CD4-positive, alpha-beta T cell (primary cell): ENCODE measurements at regions not wholly inside any gene's neighbourhood (a gene's known extent, or its start where the extent isn't known, plus 50 kb on each side); places are given as distances from the start of the nearest gene placed in this dataset.

ENCODE experiments used
- ATAC-seq: fragments of 200-7000 bp; cut with Tn5 transposase; one replicate; pipeline ENCODE4 v1.10.0; 2022; ENCODE audit warnings: mild to moderate bottlenecking; ENCODE audit not compliant: poor library complexity
- CTCF ChIA-PET: fragments of 350-600 bp; sonication (Branson Sonifier 250); formaldehyde crosslinking; loops from one replicate; lab custom pipeline; 2021; ENCODE audit warnings: antibody characterized with exemption, inconsistent platforms; lab: Charles Lee
- POLR2A ChIA-PET: fragments of 350-600 bp; sonication (Branson Sonifier 250); formaldehyde crosslinking; loops from one replicate; lab custom pipeline; 2021; ENCODE audit warnings: antibody characterized with exemption, inconsistent platforms; lab: Charles Lee
- DNase-seq, 14 experiments: peaks; one replicate each; pipeline ENCODE4 v3.0.0-alpha.2; 2013 to 2020; ENCODE audit warnings: mixed read lengths in 2 of 14
- H3K27ac ChIP-seq, 2 donors: one replicate each; pipeline versions ENCODE4 v1.5.1 to v1.7.0; 2013; ENCODE audit warnings: low read length in 2 of 2, low read depth in 1 of 2, mild to moderate bottlenecking in 1 of 2
- H3K27me3 ChIP-seq, 2 experiments: 1 replicate in 1 of 2; 2 replicates in 1 of 2; pipeline versions ENCODE4 v1.6.1 to v1.7.0; 2013; ENCODE audit warnings: low read length in 2 of 2, control low read depth in 1 of 2, mild to moderate bottlenecking in 1 of 2, moderate library complexity in 1 of 2; ENCODE audit not compliant: insufficient read depth in 2 of 2, control insufficient read depth in 1 of 2
- H3K36me3 ChIP-seq: one replicate; pipeline ENCODE4 v1.6.1; 2013; ENCODE audit warnings: low read length, control low read depth; ENCODE audit not compliant: insufficient read depth
- H3K4me1 ChIP-seq: one replicate; pipeline ENCODE4 v1.6.1; 2013; ENCODE audit warnings: low read length, control low read depth; ENCODE audit not compliant: insufficient read depth
- H3K4me3 ChIP-seq: one replicate; pipeline ENCODE4 v1.5.1; 2013; ENCODE audit warnings: mild to moderate bottlenecking, low read length, moderate library complexity
- H3K9me3 ChIP-seq, 2 experiments: 1 replicate in 1 of 2; 2 replicates in 1 of 2; pipeline versions ENCODE4 v1.6.1 to v1.7.0; 2013; ENCODE audit warnings: low read length in 2 of 2, mild to moderate bottlenecking in 2 of 2, control low read depth in 1 of 2, moderate library complexity in 1 of 2; ENCODE audit not compliant: control insufficient read depth in 1 of 2, insufficient read depth in 1 of 2
- H3K27ac Mint-ChIP-seq: one replicate; pipeline ENCODE4 v1.8.0; 2020; ENCODE audit warnings: mixed read lengths
- H3K27me3 Mint-ChIP-seq: one replicate; pipeline ENCODE4 v1.8.0; 2021; ENCODE audit warnings: mixed read lengths
- H3K36me3 Mint-ChIP-seq: one replicate; pipeline ENCODE4 v1.8.0; 2021; ENCODE audit warnings: low read depth, mixed read lengths
- H3K4me1 Mint-ChIP-seq: one replicate; pipeline ENCODE4 v1.8.0; 2021; ENCODE audit warnings: low read depth, mixed read lengths
- H3K4me3 Mint-ChIP-seq: one replicate; pipeline ENCODE4 v1.8.0; 2020; ENCODE audit warnings: mild to moderate bottlenecking, mixed read lengths
- H3K9me3 Mint-ChIP-seq: one replicate; pipeline ENCODE4 v1.8.0; 2020; ENCODE audit warnings: mixed read lengths
- intact Hi-C, 2 experiments: fragments of 100-400 bp; cut with DNase I in 1 of 2; cut with micrococcal nuclease in 1 of 2; formaldehyde crosslinking; loops; one replicate each; pipeline versions ENCODE4 v1.15.1 to v1.9.0; 2023 to 2025; cut with DNase I, micrococcal nuclease
- TF ChIP-seq, protein P1 (sequence below): fragments of 200-600 bp; IDR thresholded peaks from one replicate; pipeline ENCODE4 v1.8.0; 2022; ENCODE audit warnings: antibody characterized with exemption, mild to moderate bottlenecking

DNA sequence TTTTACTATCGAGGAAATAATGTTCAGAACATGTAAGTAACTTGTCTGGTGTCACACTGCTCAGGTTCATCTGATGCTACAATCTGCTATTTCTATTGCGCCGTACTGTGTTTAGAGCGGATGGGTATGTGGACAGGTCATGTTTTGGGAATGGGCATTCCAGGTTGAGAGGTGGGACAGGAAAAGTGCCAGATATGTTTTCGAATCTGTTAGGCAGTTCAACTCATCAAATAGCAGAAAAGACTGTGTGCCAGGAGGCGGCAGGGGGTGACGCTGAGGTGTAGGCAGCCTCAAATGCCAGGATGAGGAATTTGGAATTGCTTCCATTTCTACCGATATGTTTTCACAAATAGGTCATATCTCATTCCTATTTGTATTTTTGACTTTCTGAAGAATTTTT, 123.8 kb downstream of the HRH4 start:
- H3K27ac ChIP-seq = no peak overlapping the region
- H3K9me3 ChIP-seq = no peaks in the 10 kb centered on the region
- no peaks in the 10 kb centered on the region for H3K27me3 ChIP-seq
- no peak overlapping the region for H3K4me3 Mint-ChIP-seq
- no peak overlapping the region for H3K4me3 ChIP-seq
- H3K36me3 Mint-ChIP-seq = no peaks in the 10 kb centered on the region
- H3K9me3 Mint-ChIP-seq = no peaks in the 10 kb centered on the region
- intact Hi-C loops = no loop called here
- H3K27ac Mint-ChIP-seq = no peak overlapping the region
- ChIA-PET POLR2A (no interaction called here), CTCF (no interaction called here)
- DNase-seq = no peak
- TF ChIP-seq, protein P1, sequence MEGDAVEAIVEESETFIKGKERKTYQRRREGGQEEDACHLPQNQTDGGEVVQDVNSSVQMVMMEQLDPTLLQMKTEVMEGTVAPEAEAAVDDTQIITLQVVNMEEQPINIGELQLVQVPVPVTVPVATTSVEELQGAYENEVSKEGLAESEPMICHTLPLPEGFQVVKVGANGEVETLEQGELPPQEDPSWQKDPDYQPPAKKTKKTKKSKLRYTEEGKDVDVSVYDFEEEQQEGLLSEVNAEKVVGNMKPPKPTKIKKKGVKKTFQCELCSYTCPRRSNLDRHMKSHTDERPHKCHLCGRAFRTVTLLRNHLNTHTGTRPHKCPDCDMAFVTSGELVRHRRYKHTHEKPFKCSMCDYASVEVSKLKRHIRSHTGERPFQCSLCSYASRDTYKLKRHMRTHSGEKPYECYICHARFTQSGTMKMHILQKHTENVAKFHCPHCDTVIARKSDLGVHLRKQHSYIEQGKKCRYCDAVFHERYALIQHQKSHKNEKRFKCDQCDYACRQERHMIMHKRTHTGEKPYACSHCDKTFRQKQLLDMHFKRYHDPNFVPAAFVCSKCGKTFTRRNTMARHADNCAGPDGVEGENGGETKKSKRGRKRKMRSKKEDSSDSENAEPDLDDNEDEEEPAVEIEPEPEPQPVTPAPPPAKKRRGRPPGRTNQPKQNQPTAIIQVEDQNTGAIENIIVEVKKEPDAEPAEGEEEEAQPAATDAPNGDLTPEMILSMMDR = no peak
- no peaks in the 10 kb centered on the region for H3K4me1 Mint-ChIP-seq
- ATAC-seq = no peak
- peaks cover 22% of the 10 kb centered on the region for H3K27me3 Mint-ChIP-seq
- H3K4me1 ChIP-seq = no peaks in the 10 kb centered on the region
- no peaks in the 10 kb centered on the region for H3K36me3 ChIP-seq

DNA sequence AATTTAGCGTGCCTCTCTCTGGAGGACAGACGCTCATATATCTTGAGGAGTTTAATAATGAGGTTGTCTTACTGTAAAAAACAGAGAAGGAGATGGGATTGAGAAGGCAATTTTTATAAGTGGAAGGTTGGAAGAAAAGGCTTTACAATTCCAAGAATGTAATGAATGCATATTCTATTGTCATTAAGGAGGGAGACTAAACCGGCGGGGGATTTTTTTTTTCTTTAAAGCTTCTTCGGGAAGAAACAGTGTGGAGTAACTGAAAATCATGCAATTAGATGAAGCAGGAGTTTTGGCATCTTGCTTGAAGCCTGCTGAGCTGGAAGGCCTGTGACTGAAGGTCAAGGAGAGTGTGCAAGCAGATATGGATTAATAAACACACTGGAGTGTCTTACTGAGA, 124.4 kb downstream of the HRH4 start:
- no peaks in the 10 kb centered on the region for H3K4me1 ChIP-seq
- intact Hi-C loops = no loop called here
- H3K4me3 ChIP-seq = no peak overlapping the region
- peaks cover 22% of the 10 kb centered on the region for H3K27me3 Mint-ChIP-seq
- H3K36me3 Mint-ChIP-seq = no peaks in the 10 kb centered on the region
- POLR2A ChIA-PET = no interaction called here
- ATAC-seq (no peak), DNase-seq (no peak)
- no peak overlapping the region for H3K27ac Mint-ChIP-seq
- H3K36me3 ChIP-seq = no peaks in the 10 kb centered on the region
- no peaks in the 10 kb centered on the region for H3K9me3 Mint-ChIP-seq
- H3K27me3 ChIP-seq = no peaks in the 10 kb centered on the region
- CTCF ChIA-PET = no interaction called here
- H3K9me3 ChIP-seq = no peaks in the 10 kb centered on the region
- no peaks in the 10 kb centered on the region for H3K4me1 Mint-ChIP-seq
- H3K4me3 Mint-ChIP-seq = no peak overlapping the region
- no peak overlapping the region for H3K27ac ChIP-seq
- TF ChIP-seq, protein P1 = no peak

DNA sequence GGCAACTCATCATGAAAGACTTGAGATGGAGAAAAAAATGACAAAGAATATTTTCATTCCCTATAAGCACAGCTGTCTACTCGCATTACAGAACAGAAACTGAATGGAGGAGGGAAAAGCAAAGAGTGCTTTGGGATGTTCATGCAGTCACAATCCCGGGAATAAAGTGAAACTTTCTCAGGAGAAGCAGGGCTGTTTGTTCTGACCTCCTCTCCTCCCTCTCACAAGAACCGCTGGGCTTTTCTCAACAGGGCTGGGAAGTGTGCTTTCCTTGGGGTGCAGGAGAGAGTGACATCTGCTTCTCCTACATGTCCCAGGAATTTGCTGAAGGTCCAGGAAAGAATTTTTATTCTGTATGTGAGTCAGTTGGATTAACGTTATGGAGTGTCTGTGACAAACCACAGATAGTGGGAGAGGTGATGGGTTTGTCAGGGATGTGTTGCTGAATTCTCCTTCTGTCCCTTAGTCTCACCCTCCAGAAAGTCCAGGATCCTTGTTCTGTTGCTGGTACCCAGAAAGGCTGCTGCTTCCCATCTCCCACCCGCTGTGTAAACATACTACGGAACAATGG, 125.6 kb downstream of the HRH4 start:
- POLR2A ChIA-PET = no interaction called here
- no peak overlapping the region for H3K4me3 Mint-ChIP-seq
- H3K4me3 ChIP-seq = no peak overlapping the region

More for the DNA sequence above, 125.6 kb downstream of the HRH4 start:
- H3K27me3 ChIP-seq = no peaks in the 10 kb centered on the region
- no peaks in the 10 kb centered on the region for H3K36me3 ChIP-seq
- no peaks in the 10 kb centered on the region for H3K4me1 Mint-ChIP-seq
- H3K27me3 Mint-ChIP-seq = peaks cover 22% of the 10 kb centered on the region
- TF ChIP-seq, protein P1 = no peak
- CTCF ChIA-PET = no interaction called here
- no peak overlapping the region for H3K27ac Mint-ChIP-seq
- no peak overlapping the region for H3K27ac ChIP-seq
- no peak for ATAC-seq
- no peaks in the 10 kb centered on the region for H3K9me3 Mint-ChIP-seq
- H3K36me3 Mint-ChIP-seq = no peaks in the 10 kb centered on the region
- H3K4me1 ChIP-seq = no peaks in the 10 kb centered on the region
- no peaks in the 10 kb centered on the region for H3K9me3 ChIP-seq
- intact Hi-C loops = no loop called here
- DNase-seq = no peak
